ENCODE measurements at regions not wholly inside any gene's neighbourhood (a gene's known extent, or its start where the extent isn't known, plus 50 kb on each side); places are given as distances from the start of the nearest gene placed in this dataset.

- DNase-seq (ENCODE audit: low read depth in 3 of 3) = no peak
Measured at GRCh38 chr13:79267560-79267959, 138.5 kb downstream of the RBM26 start.

- no peak for DNase-seq (ENCODE audit: low read depth in 3 of 3)
Measured at GRCh38 chr13:79258489-79258888, 147.6 kb downstream of the RBM26 start.

GRCh38 chr13:79246578-79246949, 159.5 kb downstream of the RBM26 start:
- DNase-seq (ENCODE audit: low read depth in 3 of 3) = no peak

- DNase-seq (ENCODE audit: low read depth in 3 of 3) = no peak
Measured at GRCh38 chr13:79245937-79246577, 160.0 kb downstream of the RBM26 start.

- DNase-seq (ENCODE audit: low read depth in 3 of 3) = no peak
Measured at GRCh38 chr13:79241697-79242096, 164.4 kb downstream of the RBM26 start.

DNA sequence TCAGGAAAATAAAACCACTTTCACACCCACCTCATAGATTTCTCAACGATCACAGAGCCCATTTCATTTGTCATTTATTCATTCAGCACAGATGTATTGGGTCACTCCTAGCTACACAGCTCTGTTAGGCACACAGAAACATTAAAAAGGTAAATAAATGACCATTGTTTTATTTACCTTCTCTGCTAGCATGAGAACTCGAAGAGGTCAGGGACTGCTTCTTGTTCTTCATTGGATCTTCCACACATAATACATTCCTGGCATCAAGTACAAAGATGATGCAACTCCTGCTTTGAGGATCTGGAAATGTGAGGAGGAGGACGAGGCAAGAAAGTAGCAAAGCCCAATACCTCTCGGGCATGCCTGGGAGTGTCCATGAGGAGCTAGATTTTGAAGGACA, 168.1 kb downstream of the RBM26 start:
- no peak for DNase-seq (ENCODE audit: low read depth in 3 of 3)

DNA sequence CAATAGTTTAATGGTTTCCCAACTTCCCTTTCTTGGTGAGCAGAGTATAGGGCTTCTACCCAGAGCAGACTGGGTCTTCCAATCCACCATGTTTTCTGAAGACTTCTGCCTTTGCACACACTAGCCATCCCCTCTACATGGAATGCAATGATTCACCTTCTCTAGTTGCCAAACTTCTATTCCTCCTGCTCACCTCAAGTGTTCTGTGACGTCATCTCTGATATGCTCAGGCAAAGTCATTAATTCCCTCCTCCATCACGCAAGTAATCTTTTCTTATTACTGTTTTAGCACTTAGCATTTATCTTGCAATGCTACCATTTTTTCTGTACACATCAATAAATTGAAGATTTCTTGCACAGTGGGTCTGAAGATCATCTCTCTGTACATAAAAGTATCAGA, 174.2 kb downstream of the RBM26 start:
- DNase-seq (ENCODE audit: low read depth in 3 of 3) = no peak

GRCh38 chr13:79229761-79230160, 176.3 kb downstream of the RBM26 start:
- DNase-seq (ENCODE audit: low read depth in 3 of 3) = no peak

GRCh38 chr13:79228972-79229371, 177.1 kb downstream of the RBM26 start:
- no peak for DNase-seq (ENCODE audit: low read depth in 3 of 3)

DNA sequence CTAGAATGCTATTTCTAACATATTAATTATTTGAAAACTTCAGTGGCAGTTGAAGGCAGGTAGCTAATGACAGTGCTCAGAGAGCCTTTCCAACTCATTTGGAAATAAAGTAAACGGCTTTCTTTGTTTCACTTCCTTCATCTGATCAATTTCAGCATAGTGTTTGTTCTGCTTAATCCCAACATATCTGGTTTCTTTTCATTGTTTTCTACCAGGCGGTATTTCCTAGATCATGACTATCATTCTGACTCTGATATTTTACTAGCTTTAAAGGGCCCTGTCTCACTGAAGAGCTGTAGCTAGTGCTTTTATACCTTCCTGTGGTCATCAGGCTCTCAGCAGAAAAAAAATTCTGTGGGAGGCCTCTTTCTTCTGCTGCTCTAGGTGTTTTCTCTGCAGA, 178.6 kb downstream of the RBM26 start:
- DNase-seq (ENCODE audit: low read depth in 3 of 3) = no peak

DNA sequence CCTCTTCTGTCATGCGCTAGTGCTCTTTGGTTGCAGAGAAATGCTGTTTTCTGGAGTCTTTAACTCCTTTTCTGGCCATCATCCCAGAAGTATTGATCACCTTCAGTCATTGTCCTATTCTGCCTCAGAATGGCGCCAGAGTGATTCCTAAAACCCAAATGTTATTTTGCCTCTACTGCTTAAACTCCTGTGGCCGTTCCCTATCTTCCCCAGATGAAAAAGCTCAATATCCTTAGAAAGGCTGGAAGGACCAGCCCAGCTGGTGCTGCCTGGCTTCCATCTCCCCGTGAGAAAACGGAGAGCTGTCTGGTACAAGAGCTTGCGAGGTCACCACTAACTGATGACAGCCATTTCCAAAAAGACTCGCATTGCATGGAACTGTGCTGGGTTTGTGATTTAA, 179.1 kb downstream of the RBM26 start:
- DNase-seq (ENCODE audit: low read depth in 3 of 3) = no peak

DNA sequence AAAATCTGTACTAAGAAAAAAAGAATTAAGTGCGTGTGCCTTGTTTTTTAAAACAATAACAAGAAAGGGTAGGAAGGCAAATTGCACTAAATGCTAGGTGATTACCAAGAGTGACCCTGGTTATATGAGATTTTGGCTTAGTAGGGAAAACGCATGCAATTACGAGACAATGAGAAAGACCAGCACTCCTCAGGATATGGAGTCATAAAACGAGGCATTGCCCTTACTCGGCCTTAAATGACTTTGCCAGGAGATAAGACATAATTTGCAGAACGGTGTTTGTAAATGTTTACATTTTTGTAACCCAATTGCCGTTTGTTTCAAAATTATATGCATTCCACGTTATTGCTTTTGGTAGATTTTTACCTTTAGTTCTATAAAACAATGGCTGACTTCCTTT, 179.8 kb downstream of the RBM26 start:
- DNase-seq (ENCODE audit: low read depth in 3 of 3) = no peak

- no peak for DNase-seq (ENCODE audit: low read depth in 3 of 3)
Measured at GRCh38 chr13:79225487-79226232, 180.4 kb downstream of the RBM26 start.

DNA sequence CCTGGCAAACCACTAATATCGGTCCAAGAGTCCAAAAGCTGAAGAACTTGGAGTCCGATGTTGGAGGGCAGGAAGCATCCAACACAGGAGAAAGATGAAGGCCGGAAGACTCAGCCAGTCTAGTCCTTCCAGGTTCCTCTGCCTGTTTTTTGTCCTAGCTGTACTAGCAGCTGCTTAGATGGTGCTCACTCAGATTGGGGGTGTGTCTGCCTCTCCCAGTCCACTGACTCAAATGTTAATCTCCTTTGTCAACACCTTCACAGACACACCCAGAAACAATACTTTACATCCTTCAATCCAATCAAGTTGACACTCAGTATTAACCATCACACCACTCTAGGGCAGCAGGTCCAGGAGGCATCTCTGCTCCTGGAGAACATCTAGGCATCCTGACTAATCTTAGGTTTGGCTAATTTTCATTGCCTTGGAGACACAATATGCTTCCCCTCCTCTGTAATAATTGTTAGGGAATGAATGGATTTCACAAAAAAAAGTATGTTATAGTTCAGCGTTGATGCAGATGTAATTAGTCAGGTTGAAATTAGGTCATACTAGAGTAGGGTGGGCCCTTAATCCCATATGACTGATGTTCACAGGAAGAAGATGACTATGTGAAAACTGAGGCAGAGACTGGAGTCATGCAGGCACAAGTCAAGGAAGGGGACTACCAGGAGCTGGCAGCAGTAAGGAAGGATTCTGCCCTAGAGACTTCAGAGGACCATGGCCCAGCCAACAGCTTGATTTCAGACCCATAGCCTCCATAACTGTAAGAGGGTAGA, 183.4 kb downstream of the RBM26 start:
- no peak for DNase-seq (ENCODE audit: low read depth in 3 of 3)

DNA sequence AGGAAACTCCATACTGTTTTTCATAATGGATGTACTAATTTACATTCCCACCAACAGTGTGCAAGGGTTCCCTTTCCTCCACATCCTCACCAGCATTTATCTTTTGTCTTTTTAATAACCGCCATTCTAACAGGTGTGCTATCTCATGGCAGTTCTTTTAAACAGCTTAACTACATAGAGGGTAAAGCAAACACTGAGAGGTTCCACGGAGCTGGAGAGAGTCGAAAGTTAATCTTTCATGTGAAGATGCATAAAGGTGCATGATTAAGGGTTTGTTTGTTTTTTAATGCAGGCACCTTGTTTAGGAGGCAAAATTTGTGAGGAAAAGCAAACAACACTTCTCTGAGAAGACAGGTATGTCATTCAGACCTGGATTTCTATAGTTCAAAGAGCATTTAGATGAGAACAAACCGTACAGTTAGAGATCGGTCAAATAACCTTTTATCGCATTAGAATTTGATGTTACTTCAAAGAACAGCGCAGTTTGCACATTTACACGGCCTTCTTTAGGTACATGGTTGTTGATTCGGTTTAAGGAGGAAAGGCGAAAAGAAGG, 193.9 kb downstream of the RBM26 start:
- DNase-seq (ENCODE audit: low read depth in 3 of 3) = no peak

GRCh38 chr13:79211377-79211776, 194.7 kb downstream of the RBM26 start:
- DNase-seq (ENCODE audit: low read depth in 3 of 3) = no peak

DNA sequence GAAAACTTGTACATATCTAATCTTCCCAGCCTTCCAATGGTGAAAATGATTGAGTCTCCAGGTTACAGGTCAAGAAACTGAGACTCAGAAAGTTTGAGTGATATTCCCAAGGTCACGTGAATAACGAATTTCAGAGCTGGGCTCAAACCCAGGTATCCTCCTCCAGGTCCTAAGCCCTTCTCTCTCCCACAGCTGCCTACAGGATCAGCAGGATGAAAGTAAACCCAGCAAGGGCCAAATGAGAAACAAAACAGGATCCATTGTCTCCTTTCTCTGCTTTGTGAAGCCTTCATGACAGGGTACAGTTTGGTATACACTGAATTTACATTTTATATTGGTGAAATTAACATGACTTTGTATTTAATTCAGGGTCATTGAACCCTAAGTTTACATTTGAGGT, 208.1 kb downstream of the RBM26 start:
- no peak for DNase-seq (ENCODE audit: low read depth in 3 of 3)

DNA sequence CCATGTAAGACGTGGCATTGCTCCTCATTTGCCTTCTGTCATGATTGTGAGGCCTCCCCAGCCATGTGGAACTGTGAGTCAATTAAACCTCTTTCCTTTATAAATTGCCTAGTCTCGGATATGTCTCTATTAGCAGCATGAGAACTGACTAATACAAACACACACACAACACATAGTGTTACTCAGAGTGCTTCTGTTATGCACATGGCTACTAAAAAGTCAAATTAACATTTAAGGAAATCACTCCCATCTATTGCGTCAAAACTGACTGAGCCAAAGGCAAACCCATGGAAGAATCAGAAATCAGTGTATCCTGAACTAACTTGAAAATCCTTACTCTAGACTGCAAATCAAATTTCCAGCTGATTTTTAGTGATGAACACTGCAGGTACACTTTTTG, 209.2 kb downstream of the RBM26 start:
- no peak for DNase-seq (ENCODE audit: low read depth in 3 of 3)

GRCh38 chr13:79196366-79196765, 209.7 kb downstream of the RBM26 start:
- DNase-seq (ENCODE audit: low read depth in 3 of 3) = no peak

DNA sequence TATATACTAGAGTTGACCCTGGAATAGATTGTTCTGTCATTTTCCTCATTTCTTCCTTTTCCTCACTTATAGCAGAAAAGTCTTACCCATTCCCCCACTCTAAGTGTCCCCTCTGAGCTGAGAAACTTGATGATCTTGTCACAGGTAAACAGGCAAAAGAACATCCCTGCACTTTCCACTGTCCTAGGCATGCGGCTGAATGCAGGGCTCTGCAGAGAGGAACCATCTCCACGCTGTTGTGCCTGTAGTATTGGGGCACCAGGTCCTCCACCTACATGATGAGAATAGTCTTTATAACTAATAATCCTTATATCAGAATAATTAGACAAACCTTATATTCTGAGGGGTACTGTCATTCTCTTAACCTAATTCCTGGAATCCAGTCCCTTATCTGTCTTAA, 211.3 kb downstream of the RBM26 start:
- no peak for DNase-seq (ENCODE audit: low read depth in 3 of 3)

GRCh38 chr13:79194272-79194671, 211.8 kb downstream of the RBM26 start:
- DNase-seq (ENCODE audit: low read depth in 3 of 3) = peak; percentile 4 to 28 (median 22)

- DNase-seq (ENCODE audit: low read depth in 3 of 3) = no peak
Measured at GRCh38 chr13:79191501-79191900, 214.6 kb downstream of the RBM26 start.

- no peak for DNase-seq (ENCODE audit: low read depth in 3 of 3)
Measured at GRCh38 chr13:79190932-79191331, 215.1 kb downstream of the RBM26 start.
